Inflammatory macrophage treated with lipopolysaccharide for 1 hour (primary cell): ENCODE measurements at regions not wholly inside any gene's neighbourhood (a gene's known extent, or its start where the extent isn't known, plus 50 kb on each side); places are given as distances from the start of the nearest gene placed in this dataset.

Experiments
- DNase-seq, 2 donors: peaks; one replicate each; pipeline ENCODE4 v3.0.0-alpha.2; 2020 to 2022

GRCh38 chr9:14961372-14962068 is 51.3 kb upstream of the FREM1 start:
- DNase-seq = no peak

- no peak for DNase-seq
These were observed 50.7 kb upstream of the FREM1 start for GRCh38 chr9:14960881-14961280.
